ENCODE measurements at regions not wholly inside any gene's neighbourhood (a gene's known extent, or its start where the extent isn't known, plus 50 kb on each side); places are given as distances from the start of the nearest gene placed in this dataset.

DNA sequence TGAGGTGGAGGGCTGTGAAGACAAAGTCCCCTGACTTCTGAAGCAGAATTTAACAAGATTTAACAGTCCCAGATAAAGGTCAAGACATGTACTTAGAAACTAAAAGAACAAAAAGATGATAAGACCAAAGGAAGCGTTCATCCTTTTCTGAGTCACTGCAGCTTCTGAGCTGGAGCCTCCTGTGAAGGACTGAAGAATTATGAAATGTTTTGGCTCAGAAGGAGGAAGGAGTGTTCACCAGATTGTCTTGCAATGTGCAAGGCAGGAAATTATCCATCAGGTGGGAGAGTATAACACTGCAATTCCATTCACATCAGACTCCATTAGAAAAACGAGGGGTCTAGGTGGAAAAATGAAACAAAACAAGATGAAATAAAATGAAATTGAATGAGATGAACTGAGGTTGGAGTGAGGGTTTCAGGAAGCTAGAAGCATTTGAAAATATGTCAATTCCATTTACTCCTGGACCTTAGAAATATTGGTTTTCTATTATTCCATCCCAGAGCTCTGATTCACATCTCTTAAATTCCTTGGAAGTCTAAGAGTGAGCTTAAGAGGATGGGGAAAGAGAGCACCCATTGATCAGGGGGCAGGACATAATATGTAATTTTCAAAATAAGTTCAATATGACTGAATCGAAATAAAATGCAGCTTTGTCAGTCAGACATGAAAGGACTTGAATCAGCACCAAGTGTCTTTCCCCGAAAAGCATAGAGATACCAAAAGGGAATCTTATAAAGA is 186.1 kb upstream of the LNX1 start:
- peak; percentile 80 for DNase-seq (ENCODE audit: low read depth)

DNA sequence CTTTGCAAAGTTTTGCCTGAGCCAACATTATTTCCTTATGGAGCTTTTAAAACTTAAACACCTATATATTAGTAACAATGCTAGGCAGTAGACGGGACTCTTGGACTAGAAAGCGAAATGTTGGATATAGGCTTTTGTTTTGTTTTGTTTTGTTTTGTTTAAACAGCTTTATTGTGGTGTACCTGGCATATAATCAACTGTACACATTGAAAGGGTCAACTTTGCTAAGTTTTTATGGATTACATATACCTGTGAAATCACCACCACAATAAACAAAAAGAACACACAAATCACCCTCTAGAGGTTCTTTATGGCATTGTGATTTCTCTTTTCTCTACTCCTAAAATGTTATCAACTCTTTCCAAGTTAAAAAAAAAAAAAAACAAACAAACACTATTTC is 184.9 kb upstream of the LNX1 start:
- no peak for DNase-seq (ENCODE audit: low read depth)

DNA sequence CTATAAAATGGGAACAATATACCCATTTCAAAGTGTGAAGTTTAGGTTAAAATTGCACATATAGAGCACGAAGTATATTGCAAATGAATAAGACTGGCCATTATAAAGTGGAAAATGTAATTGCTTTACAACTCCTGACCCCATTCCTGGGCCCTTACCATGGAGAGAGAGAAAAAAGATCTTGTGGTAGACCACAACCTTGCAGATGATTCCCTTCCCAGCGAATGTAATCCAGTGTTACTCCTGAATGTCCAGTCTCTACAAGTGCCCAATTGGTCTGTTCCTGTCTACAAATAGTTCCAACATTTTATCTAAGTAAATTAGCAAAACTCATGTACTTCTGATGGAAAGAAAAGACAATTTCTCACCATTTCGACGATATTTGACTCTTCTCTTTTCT is 184.1 kb upstream of the LNX1 start:
- DNase-seq (ENCODE audit: low read depth), result no peak

DNA sequence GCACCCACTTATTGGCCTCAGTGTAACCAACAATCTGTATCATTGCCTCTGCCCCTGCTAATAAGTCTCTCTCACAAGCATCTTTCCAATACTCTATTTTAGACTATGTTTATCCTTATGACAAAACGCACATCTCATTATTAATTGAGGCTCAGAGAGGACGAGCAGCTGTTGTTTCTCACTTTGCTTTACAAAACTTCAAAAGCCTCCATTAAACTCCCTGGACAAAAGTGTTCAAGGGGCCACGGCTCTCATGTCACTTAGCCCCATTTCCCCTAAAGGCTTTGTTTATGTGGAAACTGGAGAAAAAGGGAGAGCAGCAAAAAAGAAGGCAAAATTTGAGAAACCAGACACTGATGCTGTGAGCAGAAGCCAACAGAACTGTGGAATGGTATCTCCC is 180.0 kb upstream of the LNX1 start:
- DNase-seq (ENCODE audit: low read depth), result no peak

DNA sequence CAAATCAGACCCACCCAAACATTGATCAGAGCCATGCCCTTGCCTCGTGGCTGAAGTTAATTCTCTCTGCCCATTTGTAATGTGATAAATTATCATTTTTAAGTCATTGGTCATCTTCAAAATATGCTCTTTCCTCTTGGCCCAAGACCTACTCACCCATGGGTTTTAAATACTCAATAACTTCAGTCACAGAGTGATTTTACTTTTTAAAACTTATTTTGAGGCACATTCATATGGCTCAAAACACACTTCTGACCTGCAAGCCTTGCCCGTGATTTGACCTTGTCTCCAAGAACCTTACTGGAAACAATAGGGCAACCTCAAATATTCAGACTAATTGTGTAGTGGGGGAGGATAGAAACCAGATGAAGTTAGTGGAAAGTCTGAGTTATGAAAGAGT is 176.2 kb upstream of the LNX1 start:
- no peak for DNase-seq (ENCODE audit: low read depth)

DNA sequence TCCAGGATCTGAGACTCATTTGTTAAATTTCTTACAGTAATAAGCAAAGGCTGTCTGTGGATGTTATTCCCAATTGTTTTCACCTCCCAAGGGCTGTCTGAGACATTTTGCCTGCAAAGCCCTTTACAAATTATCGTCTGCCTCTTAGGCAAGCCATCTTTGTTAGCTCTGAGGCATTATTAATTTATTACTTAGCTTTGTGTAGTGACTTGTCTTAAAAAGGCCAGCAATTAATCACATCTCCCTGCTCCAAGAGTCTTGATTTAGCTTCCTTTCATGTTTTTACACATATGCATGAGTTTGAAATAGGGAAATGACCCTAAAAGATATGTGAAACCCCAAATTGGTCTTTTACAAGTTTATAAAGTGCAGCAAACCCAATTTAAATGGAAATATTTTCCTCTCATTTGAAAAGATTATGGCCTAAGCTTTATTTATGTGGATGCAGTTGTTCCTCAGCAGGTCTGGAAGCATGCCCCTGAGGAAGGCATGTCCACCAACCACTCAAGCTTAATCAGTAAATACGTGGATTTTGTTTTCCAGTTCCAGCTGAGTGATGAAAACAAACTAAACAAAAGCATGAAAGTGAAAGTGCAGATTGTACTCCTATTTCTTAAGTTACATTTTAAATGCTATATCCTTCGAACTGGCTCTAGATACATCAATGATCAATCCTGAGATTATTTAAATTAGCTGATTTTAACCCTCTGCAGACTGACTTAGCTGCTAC is 173.6 kb upstream of the LNX1 start:
- DNase-seq (ENCODE audit: low read depth), result no peak

DNA sequence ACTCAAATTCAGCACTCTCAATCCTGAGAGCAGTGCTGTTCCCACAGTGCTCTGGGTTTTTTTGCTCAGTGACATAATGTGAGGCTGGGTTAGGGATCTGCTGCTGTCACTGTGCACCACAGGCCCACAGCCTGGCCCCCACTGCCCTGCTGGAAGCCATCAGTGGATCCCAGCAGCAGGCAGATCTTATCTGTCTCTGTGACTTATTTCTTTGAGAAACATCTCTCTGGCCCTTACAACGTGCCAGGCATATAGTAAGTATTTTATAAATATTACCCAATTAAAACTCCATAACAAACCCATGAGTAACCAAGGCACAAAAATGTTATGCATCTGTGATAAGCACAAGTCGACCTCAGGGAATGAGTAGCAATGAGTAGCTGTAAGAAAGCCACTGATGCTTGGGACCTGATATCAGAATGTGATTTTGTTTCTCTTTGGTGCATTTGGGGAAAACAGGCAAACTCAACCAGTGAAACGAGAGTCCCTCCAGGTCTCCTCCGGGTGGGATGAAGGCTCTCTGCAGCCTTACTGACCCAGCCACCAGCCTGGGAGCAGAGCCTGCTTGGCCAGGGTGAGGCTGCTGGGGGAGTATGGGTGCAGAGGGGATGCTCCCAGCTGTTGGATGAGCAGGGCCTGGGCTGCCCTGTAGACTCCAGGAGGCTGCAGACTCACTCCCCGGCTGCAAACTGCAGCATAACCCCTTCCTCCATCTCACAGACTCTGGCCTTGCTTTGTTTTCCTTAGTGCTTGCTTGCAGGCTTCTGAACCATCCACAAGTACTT is 172.7 kb upstream of the LNX1 start:
- peak; percentile 34 for DNase-seq (ENCODE audit: low read depth)

DNA sequence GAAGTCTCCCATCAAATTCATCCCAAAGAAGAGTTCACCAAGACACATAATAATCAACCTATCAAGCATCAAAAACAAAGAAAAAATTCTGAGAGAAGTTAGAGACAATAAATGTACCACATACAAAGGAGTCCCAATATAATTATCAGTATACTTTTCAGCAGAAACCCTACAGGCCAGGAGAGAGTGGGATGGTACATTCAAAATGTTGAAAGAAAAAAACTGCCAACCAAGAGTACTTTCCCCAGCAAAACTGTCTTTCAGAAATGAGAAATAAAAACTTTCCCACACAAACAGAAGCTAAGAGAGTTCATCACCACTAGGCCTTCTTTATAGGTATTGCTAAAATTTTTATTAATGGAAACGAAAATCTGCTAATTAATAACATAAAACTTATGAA is 164.4 kb upstream of the LNX1 start:
- no peak for DNase-seq (ENCODE audit: low read depth)

DNA sequence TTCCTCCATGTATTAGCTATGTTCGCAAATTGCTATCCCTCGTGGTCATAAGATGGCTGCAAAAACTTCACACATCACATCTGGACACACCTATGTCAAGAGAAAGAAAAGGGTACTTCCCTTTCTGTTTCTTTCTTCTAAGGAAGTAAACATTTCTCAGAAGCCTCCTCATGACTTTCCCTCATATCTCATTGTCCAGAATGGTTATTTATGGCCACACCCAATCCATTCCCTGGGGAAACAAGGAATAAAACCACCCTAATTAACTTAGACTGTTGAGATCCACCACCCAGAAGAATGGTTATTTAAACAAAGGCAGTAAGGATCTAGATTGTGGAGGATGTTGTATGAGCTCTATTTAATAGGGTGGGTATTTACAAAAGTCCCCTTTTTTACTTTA is 160.8 kb upstream of the LNX1 start:
- DNase-seq (ENCODE audit: low read depth), result no peak

DNA sequence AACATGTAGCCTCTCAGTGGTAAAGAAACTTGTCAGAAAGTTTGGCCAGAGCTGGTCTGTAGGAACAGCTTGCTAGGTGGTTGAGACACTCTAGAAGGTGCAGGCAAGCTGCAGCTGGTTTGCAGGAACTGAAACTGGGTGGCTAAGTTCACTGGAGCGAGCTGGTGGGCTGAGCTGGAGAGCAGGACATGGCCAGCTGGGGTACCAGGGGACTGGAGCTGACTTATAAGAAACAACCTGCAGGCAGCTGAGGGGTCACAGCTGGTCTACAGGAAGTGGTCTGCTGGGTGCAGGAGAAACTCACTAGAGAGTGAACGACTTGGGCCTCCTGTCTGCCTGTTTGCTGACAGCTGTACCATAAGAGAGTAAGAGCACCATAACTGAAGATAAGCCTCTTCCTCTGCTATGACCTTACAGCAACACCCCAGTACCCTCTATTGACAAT is 157.1 kb upstream of the LNX1 start:
- no peak for DNase-seq (ENCODE audit: low read depth)

DNA sequence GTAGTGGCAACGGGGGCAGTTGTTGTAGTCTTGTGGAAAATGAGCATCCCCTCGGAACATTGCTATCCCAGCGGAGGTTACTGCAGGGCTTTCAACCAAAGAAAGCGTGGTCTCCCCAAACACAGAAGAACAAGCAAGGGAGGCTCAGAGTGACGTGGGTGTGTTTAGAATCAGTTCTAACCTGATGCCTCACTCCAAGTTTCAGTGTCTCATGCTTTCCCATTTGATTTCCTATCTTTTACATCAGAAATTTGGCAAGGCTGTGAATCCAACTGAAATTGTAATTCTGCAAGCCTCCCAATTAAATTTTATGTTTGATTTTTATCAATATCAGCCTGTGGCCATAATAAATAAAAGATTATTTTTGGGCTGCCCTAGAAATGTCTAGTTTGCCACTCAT is 156.1 kb upstream of the LNX1 start:
- DNase-seq (ENCODE audit: low read depth), result no peak

DNA sequence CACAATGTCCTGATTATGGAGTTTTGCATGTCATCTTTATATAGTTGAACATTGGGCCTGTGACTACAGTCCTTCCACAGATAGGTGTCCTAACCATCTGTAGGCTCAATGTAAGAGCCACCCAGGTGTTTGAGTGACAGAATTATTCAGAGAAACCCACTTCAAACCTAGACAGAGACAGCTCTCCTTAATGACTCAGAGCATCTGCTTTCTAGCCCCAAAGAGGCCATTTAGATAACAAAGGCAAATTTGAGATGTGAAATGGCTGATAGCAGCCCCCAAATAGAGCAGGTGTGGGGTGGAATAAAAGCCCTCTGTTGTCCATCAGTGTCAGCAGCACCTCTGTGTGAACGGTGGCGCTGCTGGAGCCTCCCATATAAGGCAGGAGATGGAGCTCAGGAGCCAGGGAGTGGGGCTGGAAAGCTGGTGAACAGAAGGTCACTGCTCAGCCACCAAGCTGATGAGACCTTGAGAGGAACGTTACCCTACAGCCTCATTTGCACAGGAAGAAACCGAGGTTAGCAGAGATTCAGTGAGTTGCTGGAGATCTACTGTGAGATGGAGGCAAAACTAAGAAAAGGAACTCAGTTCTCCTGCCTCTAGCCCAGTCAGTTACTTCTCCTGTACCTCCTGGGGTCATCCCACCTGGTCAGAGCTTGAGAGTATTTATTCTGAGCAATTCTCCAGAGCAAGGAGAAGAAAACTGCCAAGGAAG is 153.3 kb upstream of the LNX1 start:
- DNase-seq (ENCODE audit: low read depth), result no peak

DNA sequence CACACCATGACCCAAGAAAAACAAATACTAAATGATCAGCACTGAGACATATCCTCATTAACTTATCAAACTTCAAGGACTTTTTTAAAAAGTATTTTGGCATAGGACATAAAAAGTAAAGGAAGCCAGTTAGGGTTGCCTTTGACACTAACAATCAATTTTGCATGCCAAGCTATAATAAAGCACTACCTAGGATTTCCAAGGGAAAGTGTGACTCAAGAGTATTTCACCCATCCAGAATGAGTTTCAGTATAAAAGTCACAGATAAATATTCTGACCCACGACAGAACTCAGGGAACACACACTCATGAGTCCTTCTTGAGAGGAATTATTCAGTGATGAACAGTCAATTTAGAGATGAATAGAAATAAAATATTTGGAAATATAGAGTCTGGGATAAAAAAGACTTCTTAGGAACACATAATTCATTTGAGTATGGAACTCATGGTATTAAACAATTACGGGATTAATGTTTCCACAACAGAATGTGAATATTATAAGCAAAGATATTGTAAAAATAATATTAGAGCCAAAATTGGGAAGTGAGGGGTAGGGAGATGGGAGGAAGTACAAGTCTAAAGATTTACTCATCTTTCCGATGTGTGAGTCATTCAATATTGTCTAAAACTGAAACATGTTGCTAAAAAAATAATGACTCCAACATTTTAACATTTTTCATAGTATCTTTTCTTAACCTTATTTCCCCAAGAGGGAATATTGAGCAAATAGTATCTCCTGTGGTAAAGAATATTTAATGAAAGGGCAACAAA is 143.5 kb upstream of the LNX1 start:
- DNase-seq (ENCODE audit: low read depth), result peak; percentile 72

DNA sequence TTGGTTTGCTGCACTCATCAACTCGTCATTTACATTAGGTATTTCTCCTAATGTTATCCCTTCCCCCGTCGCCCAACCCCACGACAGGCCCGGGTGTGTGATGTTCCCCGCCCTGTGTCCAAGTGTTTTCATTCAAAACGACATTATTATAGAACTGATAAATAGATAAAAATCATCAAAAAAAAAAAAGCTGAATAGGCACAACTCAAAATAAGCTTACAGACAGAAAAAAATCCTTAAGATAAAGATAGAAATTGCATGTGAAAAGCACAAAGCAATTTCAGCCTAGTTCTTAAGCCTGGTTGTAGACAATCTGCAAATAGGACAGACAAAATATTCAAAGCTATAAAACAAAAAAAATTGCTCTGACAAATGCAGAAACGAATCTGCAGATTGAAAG is 142.9 kb upstream of the LNX1 start:
- DNase-seq (ENCODE audit: low read depth), result no peak

DNA sequence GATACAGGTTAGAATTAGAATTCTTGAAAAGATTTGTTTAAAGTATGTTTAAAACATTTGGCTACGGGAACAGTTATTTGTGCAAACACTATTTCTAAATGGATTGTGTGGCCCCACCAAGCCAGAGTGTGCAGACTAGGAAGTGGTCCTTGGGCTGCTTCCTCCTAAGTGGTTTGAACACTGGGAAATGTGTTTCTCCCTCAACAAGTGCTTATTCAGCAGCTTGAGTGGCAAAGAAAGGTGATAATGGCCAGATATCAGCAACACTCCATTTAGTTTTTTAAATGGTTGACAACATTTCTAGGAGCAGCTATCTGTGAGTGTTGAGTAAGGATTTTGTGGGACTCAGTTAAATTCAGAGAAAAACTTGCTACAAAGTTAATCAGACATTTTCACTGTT is 141.4 kb upstream of the LNX1 start:
- no peak for DNase-seq (ENCODE audit: low read depth)

DNA sequence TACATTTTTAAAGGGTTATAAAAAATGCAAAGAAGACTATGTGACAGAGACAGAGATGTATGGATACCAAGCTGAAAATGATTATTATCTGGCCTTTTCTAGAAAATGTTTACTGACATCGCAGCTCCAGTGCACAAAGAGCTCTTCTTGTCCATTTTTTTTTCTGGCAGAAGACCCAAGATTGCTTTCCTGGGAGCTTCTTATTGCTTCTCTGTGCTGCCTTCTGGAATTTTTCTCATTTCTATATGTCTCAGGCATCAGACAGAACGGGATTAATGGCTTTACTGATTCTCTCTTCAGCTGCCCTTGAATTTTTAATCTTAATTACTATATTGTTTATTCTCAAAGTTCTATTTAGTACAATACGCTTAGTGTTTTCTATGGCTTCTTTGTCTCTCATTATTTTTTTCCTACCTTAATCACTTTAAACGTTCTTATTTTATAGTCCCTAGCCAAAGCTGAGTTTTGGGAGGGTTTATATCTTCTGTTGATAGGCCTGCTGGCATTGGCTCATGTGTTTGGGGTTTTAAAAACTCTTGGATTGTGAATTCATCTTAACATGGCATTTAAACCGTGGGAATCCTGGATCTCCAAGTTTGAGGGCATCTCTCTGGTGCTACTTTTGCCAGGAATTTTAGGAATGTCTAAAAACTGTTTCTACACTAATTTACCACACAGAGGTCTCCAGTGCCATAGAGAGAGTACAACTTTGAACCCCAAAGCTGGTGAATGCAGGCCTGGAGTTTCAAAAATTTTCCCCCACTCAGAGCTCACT is 138.9 kb upstream of the LNX1 start:
- no peak for DNase-seq (ENCODE audit: low read depth)

DNA sequence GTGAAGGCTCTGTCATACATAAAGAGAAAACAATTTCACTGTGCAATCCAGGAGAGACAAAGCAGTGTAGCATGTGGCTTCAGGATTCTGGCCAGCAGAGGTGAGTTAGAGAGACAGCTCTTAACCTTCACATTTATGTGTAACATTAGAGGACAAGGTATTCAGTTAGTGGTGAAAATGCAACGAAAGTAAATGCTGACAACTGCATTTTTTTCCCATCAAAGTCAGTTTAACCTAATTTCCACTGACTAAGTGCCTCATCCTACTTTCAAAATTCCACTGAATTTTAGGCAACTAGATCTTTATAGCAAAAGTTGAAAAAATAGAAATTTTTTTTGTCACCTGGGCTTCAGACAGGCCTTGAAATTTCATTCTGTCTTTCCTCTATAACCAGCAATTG is 130.8 kb upstream of the LNX1 start:
- no peak for DNase-seq (ENCODE audit: low read depth)

DNA sequence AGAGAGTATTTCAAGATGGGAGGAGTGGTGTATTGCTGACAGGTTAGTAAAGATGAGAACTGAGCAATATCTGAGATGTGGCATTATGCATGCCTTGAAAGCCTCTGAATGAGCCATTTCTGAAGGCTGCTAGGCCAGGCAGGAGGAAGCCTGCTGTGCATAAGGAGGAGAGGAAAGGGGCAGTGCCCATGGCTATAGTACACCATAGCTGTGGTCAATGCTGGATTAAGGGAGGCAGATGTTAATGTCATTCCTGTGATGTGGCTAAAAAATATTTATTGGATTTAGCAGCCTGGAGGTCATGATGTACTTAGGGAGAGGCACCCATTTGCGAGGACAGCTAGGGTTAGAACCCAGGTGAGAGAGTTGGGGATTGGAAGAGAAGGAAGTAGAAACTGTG is 130.0 kb upstream of the LNX1 start:
- no peak for DNase-seq (ENCODE audit: low read depth)

DNA sequence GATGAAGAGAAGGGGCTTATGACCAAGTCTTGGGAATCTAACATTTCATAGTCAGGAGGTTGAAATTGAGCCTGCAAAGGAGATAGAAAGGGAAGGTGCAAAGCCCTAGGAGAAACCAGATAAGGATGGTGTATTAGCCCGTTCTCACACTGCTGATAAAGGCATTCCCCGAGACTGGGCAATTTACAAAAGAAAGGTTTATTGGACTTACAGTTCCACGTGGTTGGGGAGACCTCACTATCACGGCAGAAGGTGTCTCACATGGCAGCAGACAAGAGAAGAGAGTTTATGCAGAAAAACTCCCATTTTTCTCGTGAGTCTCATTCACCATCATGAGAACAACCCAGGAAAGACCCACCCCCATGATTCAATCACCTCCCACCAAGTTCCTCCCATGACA is 129.5 kb upstream of the LNX1 start:
- no peak for DNase-seq (ENCODE audit: low read depth)

DNA sequence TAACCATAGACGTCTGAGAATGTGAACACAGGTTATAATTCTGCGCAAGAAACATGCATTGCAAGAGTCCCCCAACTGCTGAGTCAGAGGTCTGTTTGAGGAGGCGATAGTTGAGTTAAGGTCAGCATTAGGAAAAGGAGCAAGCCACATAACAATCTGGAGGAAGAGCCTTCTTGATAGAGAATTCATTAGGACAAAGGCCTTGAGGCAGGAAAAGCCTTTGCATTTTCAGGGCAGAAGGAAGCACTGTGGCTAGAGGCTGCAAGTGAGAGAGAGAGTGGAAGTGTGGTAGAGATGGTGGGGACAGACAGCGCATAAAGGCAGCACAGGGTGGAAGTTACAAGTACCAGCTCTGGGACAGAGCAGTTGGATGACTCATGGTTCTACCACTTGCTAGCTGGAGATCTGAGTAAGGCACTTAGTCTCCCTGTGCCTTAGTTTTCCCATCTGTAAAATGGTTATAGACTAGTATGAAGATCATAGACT is 125.8 kb upstream of the LNX1 start:
- peak; percentile 16 for DNase-seq (ENCODE audit: low read depth)

All from HT1080 (cell line).